ENCODE measurements at regions not wholly inside any gene's neighbourhood (a gene's known extent, or its start where the extent isn't known, plus 50 kb on each side); places are given as distances from the start of the nearest gene placed in this dataset.

DNA sequence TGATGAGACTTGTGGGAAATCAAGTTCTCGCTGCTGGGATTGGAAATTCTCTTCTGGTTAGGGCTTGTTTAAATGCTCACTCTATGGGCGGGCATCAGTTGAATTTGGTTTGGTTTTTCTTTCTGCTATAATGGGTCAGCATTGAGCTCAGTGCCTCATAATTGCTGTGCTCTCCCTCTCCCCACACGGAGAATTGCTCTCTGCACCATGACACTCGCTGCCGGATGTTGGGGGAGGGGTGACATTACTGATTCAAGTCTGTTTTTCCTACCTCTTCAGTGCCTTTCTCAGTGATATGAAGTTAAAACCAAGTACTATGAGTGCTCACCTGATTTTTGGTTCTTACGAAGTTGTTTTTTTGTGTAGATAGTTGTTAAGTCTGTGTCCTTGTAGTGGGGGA, 599.6 kb downstream of the EPM2A start:
- TF ChIP-seq, protein P1, sequence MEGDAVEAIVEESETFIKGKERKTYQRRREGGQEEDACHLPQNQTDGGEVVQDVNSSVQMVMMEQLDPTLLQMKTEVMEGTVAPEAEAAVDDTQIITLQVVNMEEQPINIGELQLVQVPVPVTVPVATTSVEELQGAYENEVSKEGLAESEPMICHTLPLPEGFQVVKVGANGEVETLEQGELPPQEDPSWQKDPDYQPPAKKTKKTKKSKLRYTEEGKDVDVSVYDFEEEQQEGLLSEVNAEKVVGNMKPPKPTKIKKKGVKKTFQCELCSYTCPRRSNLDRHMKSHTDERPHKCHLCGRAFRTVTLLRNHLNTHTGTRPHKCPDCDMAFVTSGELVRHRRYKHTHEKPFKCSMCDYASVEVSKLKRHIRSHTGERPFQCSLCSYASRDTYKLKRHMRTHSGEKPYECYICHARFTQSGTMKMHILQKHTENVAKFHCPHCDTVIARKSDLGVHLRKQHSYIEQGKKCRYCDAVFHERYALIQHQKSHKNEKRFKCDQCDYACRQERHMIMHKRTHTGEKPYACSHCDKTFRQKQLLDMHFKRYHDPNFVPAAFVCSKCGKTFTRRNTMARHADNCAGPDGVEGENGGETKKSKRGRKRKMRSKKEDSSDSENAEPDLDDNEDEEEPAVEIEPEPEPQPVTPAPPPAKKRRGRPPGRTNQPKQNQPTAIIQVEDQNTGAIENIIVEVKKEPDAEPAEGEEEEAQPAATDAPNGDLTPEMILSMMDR (conservative IDR thresholded peaks at IDR 0.05; ENCODE audit: low read depth, low read length) = no peak
- no peak for TF ChIP-seq EZH2 (IDR thresholded peaks at IDR 0.05; ENCODE audit: borderline replicate concordance, low read depth, low read length, poor library complexity, severe bottlenecking)
